PFSK-1 (cell line): ENCODE measurements at regions not wholly inside any gene's neighbourhood (a gene's known extent, or its start where the extent isn't known, plus 50 kb on each side); places are given as distances from the start of the nearest gene placed in this dataset.

ENCODE experiments used
- FOXP2 ChIP-seq: optimal IDR thresholded peaks from 2 replicates; pipeline ENCODE3; 2011; ENCODE audit warnings: borderline replicate concordance, control low read depth, inconsistent platforms; ENCODE audit not compliant: insufficient read depth; ENCODE audit errors: extremely low read length, extremely low read depth
- POLR2AphosphoS5 ChIP-seq: IDR thresholded peaks from 2 replicates; pipeline ENCODE4 v1.6.1; 2012; ENCODE audit warnings: low read depth, mild to moderate bottlenecking, control low read depth, low read length, moderate library complexity
- SIN3A ChIP-seq: IDR thresholded peaks from 2 replicates; pipeline ENCODE4 v1.6.1; 2012; ENCODE audit warnings: mild to moderate bottlenecking, low read length, moderate library complexity, borderline replicate concordance; ENCODE audit not compliant: insufficient read depth
- TAF1 ChIP-seq: IDR thresholded peaks from 2 replicates; pipeline ENCODE4 v1.6.1; 2012; ENCODE audit warnings: low read length, control low read depth, borderline replicate concordance; ENCODE audit not compliant: insufficient read depth
- TF ChIP-seq, protein P1 (sequence below), 2 experiments: IDR thresholded peaks; 2 replicates each; pipeline versions ENCODE4 v1.6.1 to v1.8.0; 2011 to 2012; ENCODE audit warnings: low read depth in 2 of 2, low read length in 2 of 2, control low read depth in 1 of 2, inconsistent platforms in 1 of 2, mild to moderate bottlenecking in 1 of 2, moderate library complexity in 1 of 2; ENCODE audit not compliant: insufficient read depth in 1 of 2

DNA sequence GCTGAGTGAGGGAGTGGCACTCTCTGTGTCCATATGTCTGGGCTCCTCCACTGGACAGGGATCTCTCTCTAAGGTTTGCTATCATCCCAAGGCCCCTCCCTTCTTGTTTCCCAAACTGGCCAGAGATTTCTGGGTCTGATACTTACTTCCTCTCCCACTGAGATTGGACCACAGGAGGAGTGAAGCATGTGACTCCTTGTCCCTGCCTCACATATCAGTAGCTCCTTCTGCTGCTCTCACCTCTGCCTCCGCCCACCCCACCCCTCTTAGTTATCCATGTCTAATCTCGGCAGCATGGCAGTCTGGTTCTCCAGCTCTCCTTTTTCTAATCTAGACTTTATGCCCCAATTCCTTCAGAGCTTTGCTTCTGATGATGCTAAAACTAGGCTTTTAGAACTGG lies 223.1 kb downstream of the RPLP1 start:
- TF ChIP-seq FOXP2 (no peak), SIN3A (no peak), POLR2AphosphoS5 (no peak), TAF1 (no peak)
- TF ChIP-seq, protein P1, sequence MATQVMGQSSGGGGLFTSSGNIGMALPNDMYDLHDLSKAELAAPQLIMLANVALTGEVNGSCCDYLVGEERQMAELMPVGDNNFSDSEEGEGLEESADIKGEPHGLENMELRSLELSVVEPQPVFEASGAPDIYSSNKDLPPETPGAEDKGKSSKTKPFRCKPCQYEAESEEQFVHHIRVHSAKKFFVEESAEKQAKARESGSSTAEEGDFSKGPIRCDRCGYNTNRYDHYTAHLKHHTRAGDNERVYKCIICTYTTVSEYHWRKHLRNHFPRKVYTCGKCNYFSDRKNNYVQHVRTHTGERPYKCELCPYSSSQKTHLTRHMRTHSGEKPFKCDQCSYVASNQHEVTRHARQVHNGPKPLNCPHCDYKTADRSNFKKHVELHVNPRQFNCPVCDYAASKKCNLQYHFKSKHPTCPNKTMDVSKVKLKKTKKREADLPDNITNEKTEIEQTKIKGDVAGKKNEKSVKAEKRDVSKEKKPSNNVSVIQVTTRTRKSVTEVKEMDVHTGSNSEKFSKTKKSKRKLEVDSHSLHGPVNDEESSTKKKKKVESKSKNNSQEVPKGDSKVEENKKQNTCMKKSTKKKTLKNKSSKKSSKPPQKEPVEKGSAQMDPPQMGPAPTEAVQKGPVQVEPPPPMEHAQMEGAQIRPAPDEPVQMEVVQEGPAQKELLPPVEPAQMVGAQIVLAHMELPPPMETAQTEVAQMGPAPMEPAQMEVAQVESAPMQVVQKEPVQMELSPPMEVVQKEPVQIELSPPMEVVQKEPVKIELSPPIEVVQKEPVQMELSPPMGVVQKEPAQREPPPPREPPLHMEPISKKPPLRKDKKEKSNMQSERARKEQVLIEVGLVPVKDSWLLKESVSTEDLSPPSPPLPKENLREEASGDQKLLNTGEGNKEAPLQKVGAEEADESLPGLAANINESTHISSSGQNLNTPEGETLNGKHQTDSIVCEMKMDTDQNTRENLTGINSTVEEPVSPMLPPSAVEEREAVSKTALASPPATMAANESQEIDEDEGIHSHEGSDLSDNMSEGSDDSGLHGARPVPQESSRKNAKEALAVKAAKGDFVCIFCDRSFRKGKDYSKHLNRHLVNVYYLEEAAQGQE (IDR thresholded peaks at IDR 0.05; ENCODE audit: insufficient read depth in 1 of 2, low read depth in 2 of 2, low read length in 2 of 2), result no peak

DNA sequence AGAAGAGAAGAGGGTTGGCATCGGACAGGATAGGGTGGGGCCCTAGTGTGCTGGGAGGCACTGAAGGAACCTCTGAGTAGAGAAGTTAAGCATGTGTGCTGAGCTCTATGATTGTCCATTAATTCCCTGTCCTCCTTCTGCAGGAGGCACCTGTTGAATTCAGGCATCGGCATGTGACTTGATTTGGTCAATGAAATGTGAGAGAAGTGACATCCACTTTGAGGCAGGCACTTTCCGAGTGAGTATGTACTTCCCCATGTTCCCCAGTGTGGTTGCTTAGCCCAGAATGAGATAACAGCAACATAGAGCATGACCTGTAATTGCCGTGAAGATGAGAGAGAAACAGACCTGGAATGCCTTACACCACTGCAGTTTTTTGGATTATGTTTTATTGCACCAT lies 224.8 kb downstream of the RPLP1 start:
- TF ChIP-seq SIN3A (no peak), FOXP2 (no peak), POLR2AphosphoS5 (no peak), TAF1 (no peak)
- TF ChIP-seq, protein P1 (IDR thresholded peaks at IDR 0.05; ENCODE audit: insufficient read depth in 1 of 2, low read depth in 2 of 2, low read length in 2 of 2), result no peak

DNA sequence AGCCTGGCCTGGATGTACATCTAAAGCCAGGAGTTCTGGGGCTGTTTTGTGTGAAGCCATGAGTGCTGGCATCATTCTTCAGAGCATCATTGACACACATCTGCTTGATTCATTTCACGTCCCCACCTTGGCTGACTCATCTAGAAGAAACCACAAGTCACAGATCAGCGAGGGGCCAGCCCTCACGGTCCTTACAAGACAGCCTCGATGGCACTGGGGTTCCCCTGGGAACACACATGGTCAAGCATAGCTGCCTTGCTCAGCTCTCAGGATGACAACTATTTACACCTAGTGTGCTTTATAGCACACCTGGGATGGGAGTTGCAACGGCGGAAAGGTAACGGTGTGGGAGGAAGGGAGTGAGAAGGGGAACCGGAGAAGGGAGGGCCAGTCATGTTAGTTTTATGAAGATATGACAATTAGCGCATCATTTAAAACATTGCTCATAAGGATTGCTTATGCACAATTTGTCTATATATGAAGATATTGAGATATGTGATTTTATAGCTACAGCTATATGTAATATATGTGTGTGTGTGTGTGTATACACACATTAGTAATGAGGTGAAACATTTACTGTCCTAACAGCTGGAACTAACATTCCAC lies 227.1 kb downstream of the RPLP1 start:
- TF ChIP-seq TAF1, result no peak
- TF ChIP-seq, protein P1 (IDR thresholded peaks at IDR 0.05; ENCODE audit: insufficient read depth in 1 of 2, low read depth in 2 of 2, low read length in 2 of 2), result no peak
- no peak for TF ChIP-seq POLR2AphosphoS5
- no peak for TF ChIP-seq FOXP2
- TF ChIP-seq SIN3A, result no peak

DNA sequence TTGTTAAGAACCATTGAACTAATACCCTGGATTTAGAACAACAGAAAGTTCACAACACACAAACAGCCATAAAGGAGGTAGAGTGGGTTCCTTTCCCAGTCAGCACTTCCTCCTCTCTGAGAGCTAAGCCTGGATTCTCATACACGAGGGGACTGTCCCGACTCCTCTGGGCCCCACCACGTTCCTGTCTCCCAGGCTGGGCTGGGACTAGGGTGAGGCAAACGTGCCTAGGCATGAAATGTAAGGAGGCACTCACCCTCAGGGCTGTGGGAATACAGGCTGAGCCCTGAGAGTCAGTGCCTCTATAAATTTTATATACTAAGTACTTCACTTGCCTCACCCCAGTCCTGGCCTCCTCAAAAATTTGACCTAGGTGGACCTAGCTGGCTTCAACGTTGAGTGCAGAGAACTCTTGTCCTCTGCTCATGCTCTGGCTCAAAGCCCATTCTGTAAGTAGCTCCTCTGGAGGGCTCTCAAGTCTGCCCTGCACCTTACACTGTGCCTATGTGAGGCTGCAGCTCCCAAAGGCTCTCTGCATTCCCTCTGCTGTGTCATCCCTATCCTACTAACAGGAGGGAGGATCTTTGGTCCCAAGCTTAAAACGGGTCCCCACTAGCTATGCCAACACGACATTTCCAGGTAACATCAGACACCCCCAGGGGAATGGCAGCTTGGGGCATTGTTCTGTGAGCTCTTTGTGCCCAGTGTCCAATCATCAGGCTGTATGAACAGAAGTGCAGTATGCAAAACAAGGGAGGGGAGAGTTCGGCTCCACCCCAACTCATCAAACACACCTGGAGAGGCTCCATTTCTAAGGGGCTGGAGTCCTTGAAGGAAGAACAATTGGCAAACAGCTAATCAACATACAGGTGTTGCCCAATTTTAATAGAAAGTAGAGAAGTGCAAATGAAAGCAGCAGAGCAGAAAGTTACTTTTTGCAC lies 233.2 kb downstream of the RPLP1 start:
- TF ChIP-seq FOXP2 (no peak), SIN3A (no peak), POLR2AphosphoS5 (no peak), TAF1 (no peak)
- TF ChIP-seq, protein P1 (IDR thresholded peaks at IDR 0.05; ENCODE audit: insufficient read depth in 1 of 2, low read depth in 2 of 2, low read length in 2 of 2), result no peak
